SK-N-SH (cell line): ENCODE measurements at regions not wholly inside any gene's neighbourhood (a gene's known extent, or its start where the extent isn't known, plus 50 kb on each side); places are given as distances from the start of the nearest gene placed in this dataset.

Experiments
- CTCF ChIA-PET: fragments of 300-600, 350-600 bp; formaldehyde crosslinking; extraction: SDS; loops from one replicate; lab custom pipeline; 2021; lab: Yijun Ruan, JAX
- POLR2A ChIA-PET: fragments of 350-600 bp; sonication (Branson Sonifier 250); formaldehyde crosslinking; extraction: SDS; loops from one replicate; lab custom pipeline; 2020; ENCODE audit warnings: antibody characterized with exemption, inconsistent platforms; lab: Yijun Ruan, JAX
- DNase-seq: peaks from one replicate; pipeline ENCODE4 v3.0.0; 2012
- H2AFZ ChIP-seq: fragments of 200-600 bp; sonication (generic); 2 replicates; pipeline ENCODE4 v1.8.1; 2016; ENCODE audit warnings: antibody characterized with exemption, mild to moderate bottlenecking, low read depth
- H3F3A ChIP-seq: fragments of 200-600 bp; sonication (generic); replicated peaks from 2 replicates; pipeline ENCODE3; 2016; ENCODE audit warnings: antibody characterized with exemption, mild to moderate bottlenecking; ENCODE audit not compliant: insufficient read depth
- H3K27ac ChIP-seq, 2 experiments: fragments of 200-500 bp in 1 of 2; fragments of 200-600 bp in 1 of 2; sonication (Bioruptor generic) in 1 of 2; sonication (generic), shearing (Covaris generic) in 1 of 2; 2 replicates each; pipeline versions ENCODE4 v1.5.1 to v1.6.1; 2014 to 2016; ENCODE audit warnings: low read depth in 2 of 2, inconsistent platforms in 1 of 2, low read length in 1 of 2, mild to moderate bottlenecking in 1 of 2, mixed read lengths in 1 of 2
- H3K27me3 ChIP-seq: fragments of 200-600 bp; sonication (generic), shearing (Covaris generic); 2 replicates; pipeline ENCODE4 v1.6.1; 2016; ENCODE audit warnings: mixed run types; ENCODE audit not compliant: insufficient read depth
- H3K36me3 ChIP-seq, 2 experiments: fragments of 200-500 bp in 1 of 2; fragments of 200-600 bp in 1 of 2; sonication (Bioruptor generic) in 1 of 2; sonication (generic) in 1 of 2; replicated peaks in 1 of 2; 2 replicates each; pipeline versions ENCODE3 to v1.5.1; 2014 to 2016; ENCODE audit warnings: low read length in 1 of 2, mild to moderate bottlenecking in 1 of 2; ENCODE audit not compliant: insufficient read depth in 2 of 2, control insufficient read depth in 1 of 2
- H3K4me1 ChIP-seq, 2 experiments: fragments of 200-500 bp in 1 of 2; fragments of 200-600 bp in 1 of 2; sonication (Bioruptor generic) in 1 of 2; sonication (generic), shearing (Covaris generic) in 1 of 2; 2 replicates each; pipeline versions ENCODE4 v1.5.1 to v1.6.1; 2014 to 2016; ENCODE audit warnings: low read depth in 1 of 2, low read length in 1 of 2, mixed run types in 1 of 2; ENCODE audit not compliant: insufficient read depth in 2 of 2, control insufficient read depth in 1 of 2
- H3K4me2 ChIP-seq: fragments of 200-600 bp; sonication (generic), shearing (Covaris generic); 2 replicates; pipeline ENCODE4 v1.6.1; 2017; ENCODE audit warnings: mixed run types
- H3K4me3 ChIP-seq, 2 experiments: fragments of 200-500 bp in 1 of 2; fragments of 200-600 bp in 1 of 2; sonication (Bioruptor generic) in 1 of 2; sonication (generic), shearing (Covaris generic) in 1 of 2; 2 replicates each; pipeline versions ENCODE4 v1.5.1 to v1.8.1; 2014 to 2016; ENCODE audit warnings: low read depth in 2 of 2, inconsistent platforms in 1 of 2, low read length in 1 of 2, mild to moderate bottlenecking in 1 of 2, mixed read lengths in 1 of 2, moderate library complexity in 1 of 2
- H3K79me2 ChIP-seq: fragments of 200-600 bp; sonication (generic); 2 replicates; pipeline ENCODE4 v1.8.1; 2017; ENCODE audit warnings: mild to moderate bottlenecking; ENCODE audit not compliant: insufficient read depth
- H3K9ac ChIP-seq: fragments of 200-600 bp; sonication (generic); 2 replicates; pipeline ENCODE4 v1.6.1; 2017; ENCODE audit warnings: mixed run types
- H3K9me2 ChIP-seq: fragments of 200-600 bp; sonication (generic); 2 replicates; pipeline ENCODE4 v1.6.1; 2017; ENCODE audit warnings: mixed run types
- H3K9me3 ChIP-seq: fragments of 200-600 bp; sonication (generic); 2 replicates; pipeline ENCODE4 v1.6.1; 2017; ENCODE audit warnings: mixed run types, mild to moderate bottlenecking, moderate library complexity
- H4K20me1 ChIP-seq: fragments of 200-600 bp; sonication (generic); 2 replicates; pipeline ENCODE4 v1.6.1; 2017; ENCODE audit warnings: mild to moderate bottlenecking, mixed run types; ENCODE audit not compliant: insufficient read depth
- CHD2 ChIP-seq: fragments of 150-350 bp; IDR thresholded peaks from 2 replicates; pipeline ENCODE4 v1.6.1; 2018; ENCODE audit warnings: low read length; ENCODE audit not compliant: partially characterized antibody
- ELF1 ChIP-seq: IDR thresholded peaks from 2 replicates; pipeline ENCODE4 v1.4.0; 2012
- EP300 ChIP-seq, 2 experiments: IDR thresholded peaks; 2 replicates each; pipeline versions ENCODE4 v1.4.0 to v1.6.1; 2012; ENCODE audit warnings: borderline replicate concordance in 1 of 2, low read depth in 1 of 2, low read length in 1 of 2
- EZH2phosphoT487 ChIP-seq: fragments of 200-600 bp; sonication (generic); IDR thresholded peaks from 2 replicates; pipeline ENCODE4 v1.6.1; 2017; ENCODE audit warnings: low read depth, mixed run types, mild to moderate bottlenecking, antibody characterized with exemption, moderate library complexity, borderline replicate concordance
- FOSL2 ChIP-seq: IDR thresholded peaks from 2 replicates; pipeline ENCODE4 v1.4.0; 2012; ENCODE audit warnings: low read depth, mild to moderate bottlenecking, moderate library complexity, borderline replicate concordance
- FOXJ3 ChIP-seq: sonication (generic); formaldehyde crosslinking; IDR thresholded peaks from 2 replicates; pipeline ENCODE4 v1.5.1; 2020; ENCODE audit warnings: mild to moderate bottlenecking, missing genetic modification reagents
- GATA2 ChIP-seq: sonication (generic); formaldehyde crosslinking; IDR thresholded peaks from 2 replicates; pipeline ENCODE4 v1.5.0; 2020; ENCODE audit warnings: mild to moderate bottlenecking, missing genetic modification reagents
- JUND ChIP-seq: IDR thresholded peaks from 2 replicates; pipeline ENCODE4 v1.4.0; 2012
- MXI1 ChIP-seq: IDR thresholded peaks from 2 replicates; pipeline ENCODE4 v1.6.1; 2012; ENCODE audit warnings: mild to moderate bottlenecking, low read depth, low read length, improper control_type of control experiment
- NFIC ChIP-seq: IDR thresholded peaks from 2 replicates; pipeline ENCODE4 v1.4.0; 2012; ENCODE audit warnings: borderline replicate concordance
- NRF1 ChIP-seq: IDR thresholded peaks from 2 replicates; pipeline ENCODE4 v1.6.1; 2012; ENCODE audit warnings: low read depth, mild to moderate bottlenecking, low read length
- POLR2AphosphoS5 ChIP-seq: IDR thresholded peaks from 2 replicates; pipeline ENCODE4 v1.6.1; 2012; ENCODE audit warnings: low read depth, low read length
- RAD21 ChIP-seq: IDR thresholded peaks from 2 replicates; pipeline ENCODE4 v1.6.1; 2012; ENCODE audit warnings: mild to moderate bottlenecking, low read length
- RCOR1 ChIP-seq: fragments of 150-350 bp; IDR thresholded peaks from 2 replicates; pipeline ENCODE4 v1.6.1; 2017; ENCODE audit warnings: antibody characterized with exemption, low read length
- SIN3A ChIP-seq: IDR thresholded peaks from 2 replicates; pipeline ENCODE4 v1.6.1; 2012; ENCODE audit warnings: low read depth, mild to moderate bottlenecking, low read length, moderate library complexity, borderline replicate concordance
- SMC3 ChIP-seq: IDR thresholded peaks from 2 replicates; pipeline ENCODE4 v1.6.1; 2012; ENCODE audit warnings: low read depth, low read length, improper control_type of control experiment
- TAF1 ChIP-seq: IDR thresholded peaks from 2 replicates; pipeline ENCODE4 v1.6.1; 2012; ENCODE audit warnings: low read depth, mild to moderate bottlenecking, low read length, moderate library complexity, borderline replicate concordance
- TCF12 ChIP-seq: IDR thresholded peaks from 2 replicates; pipeline ENCODE4 v1.4.0; 2012
- YY1 ChIP-seq: IDR thresholded peaks from 2 replicates; pipeline ENCODE4 v1.4.0; 2012; ENCODE audit warnings: low read depth, mild to moderate bottlenecking
- WGBS: methylation state at CpG from one replicate; pipeline ENCODE4 v1.1.6; 2017; ENCODE audit warnings: low lambda C conversion rate; 5-methylcytosine and 5-hydroxymethylcytosine counted together
- TF ChIP-seq, protein P1 (sequence below): fragments of 150-350 bp; IDR thresholded peaks from 2 replicates; pipeline ENCODE4 v1.6.1; 2016; ENCODE audit warnings: mild to moderate bottlenecking, low read depth, low read length
- TF ChIP-seq, protein P2 (sequence below): IDR thresholded peaks from 2 replicates; pipeline ENCODE4 v1.6.1; 2012; ENCODE audit warnings: mild to moderate bottlenecking, low read depth, low read length, moderate library complexity
- TF ChIP-seq, protein P3 (sequence below): IDR thresholded peaks from 2 replicates; pipeline ENCODE4 v1.4.0; 2012; ENCODE audit warnings: low read depth
- TF ChIP-seq, protein P4 (sequence below): fragments of 200-600 bp; sonication (generic); IDR thresholded peaks from 2 replicates; pipeline ENCODE4 v1.6.1; 2017; ENCODE audit warnings: antibody characterized with exemption, mild to moderate bottlenecking, moderate library complexity

GRCh38 chr9:7975336-7975735 is 175.8 kb upstream of the DMAC1 start:
- TF ChIP-seq FOXJ3 (CRISPR knock-in tag) (no peak), TCF12 (no peak), RAD21 (no peak), RCOR1 (no peak), GATA2 (no peak), FOSL2 (no peak), POLR2AphosphoS5 (no peak), NFIC (no peak), EP300 (IDR thresholded peaks at IDR 0.05; ENCODE audit: borderline replicate concordance in 1 of 2, low read depth in 1 of 2, low read length in 1 of 2) (no peak), SIN3A (no peak), CHD2 (no peak), EZH2phosphoT487 (no peak)
- TF ChIP-seq, protein P1, sequence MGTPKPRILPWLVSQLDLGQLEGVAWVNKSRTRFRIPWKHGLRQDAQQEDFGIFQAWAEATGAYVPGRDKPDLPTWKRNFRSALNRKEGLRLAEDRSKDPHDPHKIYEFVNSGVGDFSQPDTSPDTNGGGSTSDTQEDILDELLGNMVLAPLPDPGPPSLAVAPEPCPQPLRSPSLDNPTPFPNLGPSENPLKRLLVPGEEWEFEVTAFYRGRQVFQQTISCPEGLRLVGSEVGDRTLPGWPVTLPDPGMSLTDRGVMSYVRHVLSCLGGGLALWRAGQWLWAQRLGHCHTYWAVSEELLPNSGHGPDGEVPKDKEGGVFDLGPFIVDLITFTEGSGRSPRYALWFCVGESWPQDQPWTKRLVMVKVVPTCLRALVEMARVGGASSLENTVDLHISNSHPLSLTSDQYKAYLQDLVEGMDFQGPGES, result no peak
- TF ChIP-seq, all 33 proteins: peak for 0
- Histone ChIP-seq H4K20me1 (no peaks in the 10 kb centered on the region), H3K4me2 (no peak overlapping the region), H3F3A (no peaks in the 10 kb centered on the region), H3K36me3 (no peaks in the 10 kb centered on the region), H3K27ac (no peak overlapping the region), H3K9ac (no peak overlapping the region), H2AFZ (no peak overlapping the region), H3K9me3 (no peaks in the 10 kb centered on the region), H3K79me2 (no peaks in the 10 kb centered on the region), H3K9me2 (no peaks in the 10 kb centered on the region), H3K27me3 (no peaks in the 10 kb centered on the region), H3K4me3 (no peak overlapping the region), H3K4me1 (peaks cover 0 to 8% of the 10 kb centered on the region in 2 experiments; a peak in 2 of 4 replicates)
- POLR2A ChIA-PET, result no interaction called here
- DNase-seq, result no peak
- CTCF ChIA-PET, result no interaction called here
- 61% methylated on average over 5 of the region's 5 CpGs for WGBS

DNA sequence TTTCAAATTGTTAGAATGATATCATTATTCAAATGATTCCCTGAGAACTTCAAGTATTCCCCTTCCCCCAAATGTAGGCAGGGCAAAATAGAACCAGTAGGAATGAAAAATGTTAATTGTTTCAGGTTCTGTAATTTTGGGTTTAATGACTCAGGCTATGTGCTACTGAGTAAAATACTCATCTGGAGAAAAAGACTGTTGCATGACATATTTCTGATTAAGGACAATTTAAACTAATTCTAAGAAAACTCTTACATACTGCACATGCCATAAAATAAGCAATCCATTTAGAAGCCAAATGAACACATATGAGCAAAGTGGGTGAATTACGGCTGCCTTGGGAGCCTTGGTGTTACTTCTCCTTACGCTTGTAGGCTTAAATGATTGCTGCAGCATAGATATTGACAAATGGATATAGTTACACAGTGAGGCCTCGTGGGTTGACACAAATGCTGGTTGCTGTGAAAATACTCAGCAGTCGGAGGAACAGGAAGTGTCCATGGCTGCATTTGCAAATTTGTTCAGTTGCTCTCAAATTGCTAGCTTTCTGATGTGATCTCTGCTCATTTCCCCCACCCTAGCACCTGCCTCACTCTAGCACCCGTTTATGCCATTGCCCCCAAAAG is 174.9 kb upstream of the DMAC1 start:
- Histone ChIP-seq H3K4me2 (no peak overlapping the region), H3K9me2 (no peaks in the 10 kb centered on the region), H3K9ac (no peak overlapping the region), H3F3A (no peaks in the 10 kb centered on the region), H3K27me3 (no peaks in the 10 kb centered on the region), H3K27ac (no peak overlapping the region), H4K20me1 (no peaks in the 10 kb centered on the region), H3K36me3 (no peaks in the 10 kb centered on the region), H3K79me2 (no peaks in the 10 kb centered on the region), H2AFZ (no peak overlapping the region), H3K4me3 (no peak overlapping the region), H3K9me3 (no peaks in the 10 kb centered on the region), H3K4me1 (peaks cover 0 to 2% of the 10 kb centered on the region in 2 experiments; a peak in 2 of 4 replicates)
- DNase-seq, result no peak
- 47% methylated on average over 5 of the region's 5 CpGs for WGBS
- ChIA-PET CTCF (no interaction called here), POLR2A (no interaction called here)
- TF ChIP-seq ELF1 (no peak), NRF1 (no peak), POLR2AphosphoS5 (no peak), NFIC (no peak), EP300 (IDR thresholded peaks at IDR 0.05; ENCODE audit: borderline replicate concordance in 1 of 2, low read depth in 1 of 2, low read length in 1 of 2) (no peak), JUND (no peak), RCOR1 (no peak), YY1 (no peak), SMC3 (no peak), RAD21 (no peak), MXI1 (no peak), TAF1 (no peak)
- TF ChIP-seq, protein P2, sequence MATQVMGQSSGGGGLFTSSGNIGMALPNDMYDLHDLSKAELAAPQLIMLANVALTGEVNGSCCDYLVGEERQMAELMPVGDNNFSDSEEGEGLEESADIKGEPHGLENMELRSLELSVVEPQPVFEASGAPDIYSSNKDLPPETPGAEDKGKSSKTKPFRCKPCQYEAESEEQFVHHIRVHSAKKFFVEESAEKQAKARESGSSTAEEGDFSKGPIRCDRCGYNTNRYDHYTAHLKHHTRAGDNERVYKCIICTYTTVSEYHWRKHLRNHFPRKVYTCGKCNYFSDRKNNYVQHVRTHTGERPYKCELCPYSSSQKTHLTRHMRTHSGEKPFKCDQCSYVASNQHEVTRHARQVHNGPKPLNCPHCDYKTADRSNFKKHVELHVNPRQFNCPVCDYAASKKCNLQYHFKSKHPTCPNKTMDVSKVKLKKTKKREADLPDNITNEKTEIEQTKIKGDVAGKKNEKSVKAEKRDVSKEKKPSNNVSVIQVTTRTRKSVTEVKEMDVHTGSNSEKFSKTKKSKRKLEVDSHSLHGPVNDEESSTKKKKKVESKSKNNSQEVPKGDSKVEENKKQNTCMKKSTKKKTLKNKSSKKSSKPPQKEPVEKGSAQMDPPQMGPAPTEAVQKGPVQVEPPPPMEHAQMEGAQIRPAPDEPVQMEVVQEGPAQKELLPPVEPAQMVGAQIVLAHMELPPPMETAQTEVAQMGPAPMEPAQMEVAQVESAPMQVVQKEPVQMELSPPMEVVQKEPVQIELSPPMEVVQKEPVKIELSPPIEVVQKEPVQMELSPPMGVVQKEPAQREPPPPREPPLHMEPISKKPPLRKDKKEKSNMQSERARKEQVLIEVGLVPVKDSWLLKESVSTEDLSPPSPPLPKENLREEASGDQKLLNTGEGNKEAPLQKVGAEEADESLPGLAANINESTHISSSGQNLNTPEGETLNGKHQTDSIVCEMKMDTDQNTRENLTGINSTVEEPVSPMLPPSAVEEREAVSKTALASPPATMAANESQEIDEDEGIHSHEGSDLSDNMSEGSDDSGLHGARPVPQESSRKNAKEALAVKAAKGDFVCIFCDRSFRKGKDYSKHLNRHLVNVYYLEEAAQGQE, result no peak
- TF ChIP-seq, protein P3, sequence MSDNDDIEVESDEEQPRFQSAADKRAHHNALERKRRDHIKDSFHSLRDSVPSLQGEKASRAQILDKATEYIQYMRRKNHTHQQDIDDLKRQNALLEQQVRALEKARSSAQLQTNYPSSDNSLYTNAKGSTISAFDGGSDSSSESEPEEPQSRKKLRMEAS, result no peak
- TF ChIP-seq, protein P4, sequence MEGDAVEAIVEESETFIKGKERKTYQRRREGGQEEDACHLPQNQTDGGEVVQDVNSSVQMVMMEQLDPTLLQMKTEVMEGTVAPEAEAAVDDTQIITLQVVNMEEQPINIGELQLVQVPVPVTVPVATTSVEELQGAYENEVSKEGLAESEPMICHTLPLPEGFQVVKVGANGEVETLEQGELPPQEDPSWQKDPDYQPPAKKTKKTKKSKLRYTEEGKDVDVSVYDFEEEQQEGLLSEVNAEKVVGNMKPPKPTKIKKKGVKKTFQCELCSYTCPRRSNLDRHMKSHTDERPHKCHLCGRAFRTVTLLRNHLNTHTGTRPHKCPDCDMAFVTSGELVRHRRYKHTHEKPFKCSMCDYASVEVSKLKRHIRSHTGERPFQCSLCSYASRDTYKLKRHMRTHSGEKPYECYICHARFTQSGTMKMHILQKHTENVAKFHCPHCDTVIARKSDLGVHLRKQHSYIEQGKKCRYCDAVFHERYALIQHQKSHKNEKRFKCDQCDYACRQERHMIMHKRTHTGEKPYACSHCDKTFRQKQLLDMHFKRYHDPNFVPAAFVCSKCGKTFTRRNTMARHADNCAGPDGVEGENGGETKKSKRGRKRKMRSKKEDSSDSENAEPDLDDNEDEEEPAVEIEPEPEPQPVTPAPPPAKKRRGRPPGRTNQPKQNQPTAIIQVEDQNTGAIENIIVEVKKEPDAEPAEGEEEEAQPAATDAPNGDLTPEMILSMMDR, result no peak
